ENCODE measurements at regions not wholly inside any gene's neighbourhood (a gene's known extent, or its start where the extent isn't known, plus 50 kb on each side); places are given as distances from the start of the nearest gene placed in this dataset.

DNA sequence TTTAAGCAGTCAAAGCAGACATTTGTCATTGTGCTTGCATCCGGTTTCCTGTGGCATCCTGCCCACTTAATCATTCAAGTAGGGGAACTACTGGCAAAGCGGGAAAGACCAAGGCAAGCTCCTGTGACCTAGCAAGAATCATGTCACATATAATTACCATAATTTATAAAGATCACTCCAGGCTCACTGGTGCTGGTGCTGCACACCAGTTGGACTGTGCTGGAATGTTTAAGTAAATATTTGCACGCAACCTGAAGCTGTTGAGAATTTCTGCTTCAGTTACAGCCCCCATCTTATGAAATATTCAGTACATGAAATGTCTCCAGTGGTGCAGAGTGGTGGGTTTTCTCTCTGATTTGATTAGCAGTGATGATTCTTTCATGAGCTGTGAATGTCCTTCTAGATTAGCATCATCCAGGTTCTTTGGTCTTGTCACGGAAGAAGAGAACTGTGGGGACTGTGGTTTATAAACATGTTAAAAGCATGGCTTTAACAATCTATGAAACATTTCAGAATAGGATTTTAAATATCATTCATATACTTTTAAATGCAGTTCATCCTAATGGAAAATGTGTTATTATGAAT is 621.3 kb upstream of the EPHA6 start:
- TF ChIP-seq, protein P1, sequence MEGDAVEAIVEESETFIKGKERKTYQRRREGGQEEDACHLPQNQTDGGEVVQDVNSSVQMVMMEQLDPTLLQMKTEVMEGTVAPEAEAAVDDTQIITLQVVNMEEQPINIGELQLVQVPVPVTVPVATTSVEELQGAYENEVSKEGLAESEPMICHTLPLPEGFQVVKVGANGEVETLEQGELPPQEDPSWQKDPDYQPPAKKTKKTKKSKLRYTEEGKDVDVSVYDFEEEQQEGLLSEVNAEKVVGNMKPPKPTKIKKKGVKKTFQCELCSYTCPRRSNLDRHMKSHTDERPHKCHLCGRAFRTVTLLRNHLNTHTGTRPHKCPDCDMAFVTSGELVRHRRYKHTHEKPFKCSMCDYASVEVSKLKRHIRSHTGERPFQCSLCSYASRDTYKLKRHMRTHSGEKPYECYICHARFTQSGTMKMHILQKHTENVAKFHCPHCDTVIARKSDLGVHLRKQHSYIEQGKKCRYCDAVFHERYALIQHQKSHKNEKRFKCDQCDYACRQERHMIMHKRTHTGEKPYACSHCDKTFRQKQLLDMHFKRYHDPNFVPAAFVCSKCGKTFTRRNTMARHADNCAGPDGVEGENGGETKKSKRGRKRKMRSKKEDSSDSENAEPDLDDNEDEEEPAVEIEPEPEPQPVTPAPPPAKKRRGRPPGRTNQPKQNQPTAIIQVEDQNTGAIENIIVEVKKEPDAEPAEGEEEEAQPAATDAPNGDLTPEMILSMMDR (conservative IDR thresholded peaks at IDR 0.05; ENCODE audit: low read depth in 2 of 2): no peak
- no peak for TF ChIP-seq EZH2 (IDR thresholded peaks at IDR 0.05; ENCODE audit: low read depth, unreplicated experiment)
- no peak for TF ChIP-seq CREB1 (CRISPR knock-in tag; IDR thresholded peaks at IDR 0.05; ENCODE audit: low read depth)
- no peak for TF ChIP-seq POLR2AphosphoS5 (IDR thresholded peaks at IDR 0.05; ENCODE audit: low read depth)
- no peak for TF ChIP-seq NANOG (IDR thresholded peaks at IDR 0.05; ENCODE audit: borderline replicate concordance)
